IPS-20b (cell line): ENCODE measurements at regions not wholly inside any gene's neighbourhood (a gene's known extent, or its start where the extent isn't known, plus 50 kb on each side); places are given as distances from the start of the nearest gene placed in this dataset.
"Not testable (repeated sequence)": the region's sequence is repeated elsewhere in the genome, so short reads cannot be mapped to it uniquely, and the experiment has no call there.

Experiments used
- H3K27ac ChIP-seq: one replicate; pipeline ENCODE4 v1.5.1; 2013; ENCODE audit warnings: low read length
- H3K27me3 ChIP-seq: 2 replicates; pipeline ENCODE4 v1.6.1; 2013; ENCODE audit warnings: mild to moderate bottlenecking, low read length, inconsistent platforms; ENCODE audit not compliant: insufficient read depth
- H3K36me3 ChIP-seq: 2 replicates; pipeline ENCODE4 v1.6.1; 2013; ENCODE audit warnings: low read depth, mild to moderate bottlenecking, inconsistent platforms, low read length, moderate library complexity; ENCODE audit not compliant: insufficient read depth
- H3K4me1 ChIP-seq: 2 replicates; pipeline ENCODE4 v1.6.1; 2013; ENCODE audit warnings: mild to moderate bottlenecking, control low read depth, inconsistent platforms, low read length, moderate library complexity; ENCODE audit not compliant: insufficient read depth
- H3K4me3 ChIP-seq: 2 replicates; pipeline ENCODE4 v1.5.1; 2013; ENCODE audit warnings: mild to moderate bottlenecking, low read length, inconsistent platforms
- H3K9ac ChIP-seq: 2 replicates; pipeline ENCODE4 v1.6.1; 2013; ENCODE audit warnings: low read depth, mild to moderate bottlenecking, inconsistent platforms, low read length, moderate library complexity
- H3K9me3 ChIP-seq: 2 replicates; pipeline ENCODE4 v1.6.1; 2013; ENCODE audit warnings: mild to moderate bottlenecking, low read depth, low read length, inconsistent platforms; ENCODE audit not compliant: insufficient read depth

DNA sequence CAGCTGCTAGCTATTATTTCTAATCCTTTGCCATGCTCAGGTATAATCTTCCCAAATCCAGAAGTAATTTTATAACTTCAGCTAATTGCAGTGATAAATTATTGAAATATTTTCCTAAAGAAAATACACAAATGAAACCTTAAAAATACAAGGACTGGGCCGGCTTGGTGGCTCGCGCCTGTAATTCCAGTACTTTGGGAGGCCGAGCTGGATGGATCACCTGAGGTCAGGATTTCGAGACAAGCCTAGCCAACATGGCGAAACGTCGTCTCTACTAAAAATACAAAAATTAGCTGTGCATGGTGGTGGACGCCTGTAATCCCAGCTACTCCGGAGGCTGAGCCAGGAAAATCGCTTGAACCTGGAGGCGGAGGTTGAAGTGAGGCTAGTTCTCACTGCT lies 609.2 kb upstream of the POTED start:
- not testable (repeated sequence) for H3K36me3 ChIP-seq, H3K9ac ChIP-seq, H3K27me3 ChIP-seq, H3K4me3 ChIP-seq, H3K4me1 ChIP-seq, H3K27ac ChIP-seq
- H3K9me3 ChIP-seq, result peaks cover 52% of the 10 kb centered on the region

DNA sequence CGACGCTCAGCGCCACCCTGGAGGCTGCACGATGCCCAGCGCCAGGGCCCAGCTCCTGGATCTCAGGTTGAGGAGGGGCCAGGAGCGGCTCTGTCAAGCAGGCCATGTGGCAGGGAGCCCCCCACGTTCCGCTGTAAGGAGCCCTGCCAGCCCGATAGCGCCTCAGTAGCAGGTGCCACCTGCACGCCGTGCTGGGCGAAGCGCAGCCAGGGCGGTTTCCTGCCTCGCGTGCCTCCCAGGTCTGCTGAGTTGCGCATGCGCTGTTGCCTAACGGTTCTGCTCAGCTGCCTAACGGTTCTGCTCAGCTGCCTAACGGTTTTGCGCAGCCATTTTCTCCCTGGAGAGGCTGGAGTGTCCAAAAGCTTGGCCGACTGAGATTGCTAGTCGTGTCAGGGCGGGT lies 571.9 kb upstream of the POTED start:
- not testable (repeated sequence) for H3K4me3 ChIP-seq, H3K27ac ChIP-seq, H3K9ac ChIP-seq, H3K27me3 ChIP-seq, H3K4me1 ChIP-seq, H3K36me3 ChIP-seq
- peaks cover 18% of the 10 kb centered on the region for H3K9me3 ChIP-seq

DNA sequence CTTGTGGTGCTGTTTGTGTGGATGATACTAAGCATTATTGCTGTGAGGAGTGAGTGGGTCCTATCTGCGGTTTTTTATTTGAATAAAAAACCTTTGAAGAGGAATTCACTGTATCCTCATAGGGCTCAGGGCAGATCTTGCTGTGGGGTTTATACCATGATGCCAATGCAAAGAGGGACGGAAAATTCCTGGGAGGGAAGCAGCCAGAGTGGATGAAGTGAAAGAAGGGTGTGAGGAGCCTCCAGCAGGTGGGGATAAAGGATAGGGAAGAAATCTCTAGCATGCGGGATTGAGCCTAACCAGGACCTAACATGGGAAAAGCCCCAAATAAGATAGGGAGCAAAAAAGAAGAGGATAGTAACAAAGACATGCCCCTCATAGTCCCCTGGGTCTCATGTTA lies 556.8 kb upstream of the POTED start:
- H3K27me3 ChIP-seq, H3K9me3 ChIP-seq, H3K4me3 ChIP-seq, H3K4me1 ChIP-seq, H3K9ac ChIP-seq, H3K36me3 ChIP-seq, H3K27ac ChIP-seq: not testable (repeated sequence)
